ENCODE measurements at regions not wholly inside any gene's neighbourhood (a gene's known extent, or its start where the extent isn't known, plus 50 kb on each side); places are given as distances from the start of the nearest gene placed in this dataset.

GRCh38 chr17:53900951-53901350 lies 78.2 kb downstream of the KIF2B start:
- Histone ChIP-seq H3K9me3 (ENCODE audit: low read depth, low read length) (peaks cover 3% of the 10 kb centered on the region), H3K4me1 (ENCODE audit: insufficient read depth, low read length) (no peaks in the 10 kb centered on the region), H2AFZ (ENCODE audit: low read length) (no peak overlapping the region), H3K4me2 (ENCODE audit: insufficient read depth, low read length) (no peak overlapping the region), H3K4me3 (ENCODE audit: insufficient read depth, low read length) (no peak overlapping the region), H4K20me1 (ENCODE audit: insufficient read depth, low read length) (no peaks in the 10 kb centered on the region), H3K79me2 (ENCODE audit: insufficient read depth, low read length) (no peaks in the 10 kb centered on the region), H3K27me3 (ENCODE audit: insufficient read depth, low read length) (no peaks in the 10 kb centered on the region), H3K36me3 (ENCODE audit: insufficient read depth, low read length) (no peaks in the 10 kb centered on the region), H3K27ac (ENCODE audit: low read depth, low read length) (no peak overlapping the region)
- no peak for DNase-seq (ENCODE audit: insufficient read length, low spot score, missing footprints)
- TF ChIP-seq CTCF (IDR thresholded peaks at IDR 0.05; ENCODE audit: extremely low read depth, low read depth, low read length): no peak

GRCh38 chr17:53907435-53907834 lies 84.7 kb downstream of the KIF2B start:
- no peak for DNase-seq (ENCODE audit: insufficient read length, low spot score, missing footprints)
- no peaks in the 10 kb centered on the region for H3K79me2 ChIP-seq (ENCODE audit: insufficient read depth, low read length)
- no peak overlapping the region for H3K27ac ChIP-seq (ENCODE audit: low read depth, low read length)
- no peak overlapping the region for H3K4me2 ChIP-seq (ENCODE audit: insufficient read depth, low read length)
- H3K9me3 ChIP-seq (ENCODE audit: low read depth, low read length): peaks cover 3% of the 10 kb centered on the region
- no peaks in the 10 kb centered on the region for H3K36me3 ChIP-seq (ENCODE audit: insufficient read depth, low read length)
- no peak overlapping the region for H2AFZ ChIP-seq (ENCODE audit: low read length)
- no peak for TF ChIP-seq CTCF (IDR thresholded peaks at IDR 0.05; ENCODE audit: extremely low read depth, low read depth, low read length)
- H3K4me3 ChIP-seq (ENCODE audit: insufficient read depth, low read length): no peak overlapping the region
- H3K27me3 ChIP-seq (ENCODE audit: insufficient read depth, low read length): no peaks in the 10 kb centered on the region
- no peaks in the 10 kb centered on the region for H3K4me1 ChIP-seq (ENCODE audit: insufficient read depth, low read length)
- no peaks in the 10 kb centered on the region for H4K20me1 ChIP-seq (ENCODE audit: insufficient read depth, low read length)

DNA sequence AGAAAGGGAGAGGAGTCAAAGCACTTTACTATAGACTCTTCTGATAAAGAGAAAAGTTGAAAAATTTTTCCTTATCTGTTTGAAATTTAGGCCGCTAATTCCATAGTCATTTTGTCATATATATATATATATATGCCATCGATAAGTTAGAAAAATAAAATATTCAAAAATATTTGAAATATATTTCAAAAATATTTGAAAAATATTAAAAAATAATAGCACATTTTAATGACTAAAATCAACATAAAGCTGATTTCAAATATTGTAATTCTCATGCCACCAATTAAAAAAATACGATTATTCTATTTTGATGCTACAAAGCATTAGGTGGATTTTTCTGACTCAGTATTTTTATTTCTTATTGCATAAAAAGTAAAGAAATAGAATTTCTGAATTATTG lies 87.1 kb downstream of the KIF2B start:
- no peak for DNase-seq (ENCODE audit: insufficient read length, low spot score, missing footprints)
- Histone ChIP-seq H3K27ac (ENCODE audit: low read depth, low read length) (no peak overlapping the region), H3K9me3 (ENCODE audit: low read depth, low read length) (peaks cover 3% of the 10 kb centered on the region), H3K4me3 (ENCODE audit: insufficient read depth, low read length) (no peak overlapping the region), H3K27me3 (ENCODE audit: insufficient read depth, low read length) (no peaks in the 10 kb centered on the region), H4K20me1 (ENCODE audit: insufficient read depth, low read length) (no peaks in the 10 kb centered on the region), H3K4me1 (ENCODE audit: insufficient read depth, low read length) (no peaks in the 10 kb centered on the region), H3K4me2 (ENCODE audit: insufficient read depth, low read length) (no peak overlapping the region), H3K36me3 (ENCODE audit: insufficient read depth, low read length) (no peaks in the 10 kb centered on the region), H2AFZ (ENCODE audit: low read length) (no peak overlapping the region), H3K79me2 (ENCODE audit: insufficient read depth, low read length) (no peaks in the 10 kb centered on the region)
- no peak for TF ChIP-seq CTCF (IDR thresholded peaks at IDR 0.05; ENCODE audit: extremely low read depth, low read depth, low read length)

GRCh38 chr17:53912117-53912516 lies 89.4 kb downstream of the KIF2B start:
- no peak for DNase-seq (ENCODE audit: insufficient read length, low spot score, missing footprints)
- H4K20me1 ChIP-seq (ENCODE audit: insufficient read depth, low read length): no peaks in the 10 kb centered on the region
- no peak for TF ChIP-seq CTCF (IDR thresholded peaks at IDR 0.05; ENCODE audit: extremely low read depth, low read depth, low read length)
- no peak overlapping the region for H3K27ac ChIP-seq (ENCODE audit: low read depth, low read length)
- no peaks in the 10 kb centered on the region for H3K27me3 ChIP-seq (ENCODE audit: insufficient read depth, low read length)
- no peaks in the 10 kb centered on the region for H3K9me3 ChIP-seq (ENCODE audit: low read depth, low read length)
- no peaks in the 10 kb centered on the region for H3K36me3 ChIP-seq (ENCODE audit: insufficient read depth, low read length)
- no peak overlapping the region for H3K4me2 ChIP-seq (ENCODE audit: insufficient read depth, low read length)
- no peaks in the 10 kb centered on the region for H3K79me2 ChIP-seq (ENCODE audit: insufficient read depth, low read length)
- no peak overlapping the region for H3K4me3 ChIP-seq (ENCODE audit: insufficient read depth, low read length)
- H2AFZ ChIP-seq (ENCODE audit: low read length): no peak overlapping the region
- no peaks in the 10 kb centered on the region for H3K4me1 ChIP-seq (ENCODE audit: insufficient read depth, low read length)

Data from osteoblast (primary cell).